Smooth muscle cell (in vitro differentiated cells): ENCODE measurements at regions not wholly inside any gene's neighbourhood (a gene's known extent, or its start where the extent isn't known, plus 50 kb on each side); places are given as distances from the start of the nearest gene placed in this dataset.

ENCODE experiments used
- DNase-seq: peaks from one replicate; lab custom pipeline; 2025; ENCODE audit not compliant: unreplicated experiment; lab: John Stamatoyannopoulos, UW
- H2AFZ ChIP-seq: fragments of 200-600 bp; sonication (generic); 2 replicates; pipeline ENCODE4 v1.6.0; 2016; ENCODE audit warnings: antibody characterized with exemption, low read depth, mild to moderate bottlenecking
- H3F3A ChIP-seq: fragments of 200-600 bp; sonication (generic); 2 replicates; pipeline ENCODE4 v1.6.0; 2017; ENCODE audit warnings: antibody characterized with exemption, low read depth
- H3K27ac ChIP-seq: fragments of 200-600 bp; sonication (generic); 2 replicates; pipeline ENCODE4 v1.5.1; 2016; ENCODE audit warnings: low read depth, mild to moderate bottlenecking
- H3K27me3 ChIP-seq: fragments of 200-600 bp; sonication (generic); 2 replicates; pipeline ENCODE4 v1.6.1; 2016; ENCODE audit warnings: low read depth, mild to moderate bottlenecking
- H3K36me3 ChIP-seq: fragments of 200-600 bp; sonication (generic); 2 replicates; pipeline ENCODE4 v1.5.1; 2016; ENCODE audit warnings: low read depth
- H3K4me1 ChIP-seq: fragments of 200-600 bp; sonication (generic); 2 replicates; pipeline ENCODE4 v1.5.1; 2016; ENCODE audit warnings: low read depth
- H3K4me2 ChIP-seq: fragments of 200-600 bp; sonication (generic); 2 replicates; pipeline ENCODE4 v1.6.0; 2016; ENCODE audit warnings: mild to moderate bottlenecking
- H3K4me3 ChIP-seq: fragments of 200-600 bp; sonication (generic); 2 replicates; pipeline ENCODE4 v1.5.1; 2016; ENCODE audit warnings: mild to moderate bottlenecking
- H3K79me2 ChIP-seq: fragments of 200-600 bp; sonication (generic); 2 replicates; pipeline ENCODE4 v1.6.0; 2016; ENCODE audit warnings: low read depth, mild to moderate bottlenecking
- H3K9ac ChIP-seq: fragments of 200-600 bp; sonication (generic); 2 replicates; pipeline ENCODE4 v1.6.0; 2016; ENCODE audit warnings: low read depth
- H3K9me3 ChIP-seq: fragments of 200-600 bp; sonication (generic); replicated peaks from 2 replicates; pipeline ENCODE4 v1.5.1; 2016; ENCODE audit warnings: low read depth
- H4K20me1 ChIP-seq: fragments of 200-600 bp; sonication (generic); 2 replicates; pipeline ENCODE4 v1.6.0; 2016; ENCODE audit warnings: low read depth
- CTCF ChIP-seq: fragments of 200-600 bp; sonication (generic); IDR thresholded peaks from 2 replicates; pipeline ENCODE4 v1.5.1; 2017; ENCODE audit warnings: borderline replicate concordance, mild to moderate bottlenecking, antibody characterized with exemption; ENCODE audit not compliant: insufficient read depth, poor library complexity, severe bottlenecking
- WGBS: methylation state at CpG from one replicate; pipeline ENCODE4 v1.1.7; 2016; ENCODE audit warnings: low lambda C conversion rate; 5-methylcytosine and 5-hydroxymethylcytosine counted together

GRCh38 chr10:121169406-121169805, 318.2 kb downstream of the WDR11 start:
- Histone ChIP-seq H3K4me3 (no peak overlapping the region), H3K79me2 (no peaks in the 10 kb centered on the region), H4K20me1 (no peaks in the 10 kb centered on the region), H3K9ac (no peak overlapping the region), H3K27ac (no peak overlapping the region), H3K9me3 (no peaks in the 10 kb centered on the region), H2AFZ (no peak overlapping the region), H3K36me3 (no peaks in the 10 kb centered on the region), H3K4me1 (no peaks in the 10 kb centered on the region), H3F3A (no peaks in the 10 kb centered on the region), H3K27me3 (no peaks in the 10 kb centered on the region), H3K4me2 (no peak overlapping the region)
- DNase-seq = no peak
- TF ChIP-seq CTCF = no peak
- 94% methylated on average over 3 of the region's 3 CpGs for WGBS

- H3F3A ChIP-seq = no peaks in the 10 kb centered on the region
- no peaks in the 10 kb centered on the region for H3K9me3 ChIP-seq
- DNase-seq = no peak
- H3K9ac ChIP-seq = no peak overlapping the region
- H4K20me1 ChIP-seq = no peaks in the 10 kb centered on the region
- H3K4me1 ChIP-seq = no peaks in the 10 kb centered on the region
- H3K4me2 ChIP-seq = no peak overlapping the region
- TF ChIP-seq CTCF = no peak
- 73% methylated on average over 10 of the region's 10 CpGs for WGBS
- H2AFZ ChIP-seq = no peak overlapping the region
- no peaks in the 10 kb centered on the region for H3K36me3 ChIP-seq
- H3K4me3 ChIP-seq = no peak overlapping the region
- no peak overlapping the region for H3K27ac ChIP-seq
- no peaks in the 10 kb centered on the region for H3K27me3 ChIP-seq
- no peaks in the 10 kb centered on the region for H3K79me2 ChIP-seq
These were observed 320.9 kb downstream of the WDR11 start for GRCh38 chr10:121171825-121172787.

GRCh38 chr10:121179006-121179405, 327.8 kb downstream of the WDR11 start:
- Histone ChIP-seq H2AFZ (no peak overlapping the region), H3F3A (no peaks in the 10 kb centered on the region), H3K36me3 (no peaks in the 10 kb centered on the region), H3K4me3 (no peak overlapping the region), H3K27ac (no peak overlapping the region), H3K27me3 (no peaks in the 10 kb centered on the region), H3K4me1 (peaks cover 7% of the 10 kb centered on the region), H3K9me3 (no peaks in the 10 kb centered on the region), H3K79me2 (no peaks in the 10 kb centered on the region), H3K4me2 (no peak overlapping the region), H3K9ac (no peak overlapping the region), H4K20me1 (no peaks in the 10 kb centered on the region)
- WGBS = 55% methylated on average over 1 of the region's 1 CpG
- no peak for DNase-seq
- TF ChIP-seq CTCF = no peak
